UCSD-AML1 (cell line): ENCODE measurements at regions not wholly inside any gene's neighbourhood (a gene's known extent, or its start where the extent isn't known, plus 50 kb on each side); places are given as distances from the start of the nearest gene placed in this dataset.
"Not testable (repeated sequence)": the region's sequence is repeated elsewhere in the genome, so short reads cannot be mapped to it uniquely, and the experiment has no call there.

Source experiments
- DNase-seq: peaks from one replicate; lab custom pipeline; 2025; ENCODE audit not compliant: unreplicated experiment; lab: John Stamatoyannopoulos, UW

- DNase-seq: not testable (repeated sequence)
Observed at GRCh38 chr16:21514474-21514840, 84.9 kb upstream of the METTL9 start.

GRCh38 chr16:21516705-21517040 lies 82.7 kb upstream of the METTL9 start:
- DNase-seq: not testable (repeated sequence)

GRCh38 chr16:21517263-21517662 lies 82.1 kb upstream of the METTL9 start:
- not testable (repeated sequence) for DNase-seq

GRCh38 chr16:21519361-21520133 lies 79.8 kb upstream of the METTL9 start:
- DNase-seq: not testable (repeated sequence)

DNA sequence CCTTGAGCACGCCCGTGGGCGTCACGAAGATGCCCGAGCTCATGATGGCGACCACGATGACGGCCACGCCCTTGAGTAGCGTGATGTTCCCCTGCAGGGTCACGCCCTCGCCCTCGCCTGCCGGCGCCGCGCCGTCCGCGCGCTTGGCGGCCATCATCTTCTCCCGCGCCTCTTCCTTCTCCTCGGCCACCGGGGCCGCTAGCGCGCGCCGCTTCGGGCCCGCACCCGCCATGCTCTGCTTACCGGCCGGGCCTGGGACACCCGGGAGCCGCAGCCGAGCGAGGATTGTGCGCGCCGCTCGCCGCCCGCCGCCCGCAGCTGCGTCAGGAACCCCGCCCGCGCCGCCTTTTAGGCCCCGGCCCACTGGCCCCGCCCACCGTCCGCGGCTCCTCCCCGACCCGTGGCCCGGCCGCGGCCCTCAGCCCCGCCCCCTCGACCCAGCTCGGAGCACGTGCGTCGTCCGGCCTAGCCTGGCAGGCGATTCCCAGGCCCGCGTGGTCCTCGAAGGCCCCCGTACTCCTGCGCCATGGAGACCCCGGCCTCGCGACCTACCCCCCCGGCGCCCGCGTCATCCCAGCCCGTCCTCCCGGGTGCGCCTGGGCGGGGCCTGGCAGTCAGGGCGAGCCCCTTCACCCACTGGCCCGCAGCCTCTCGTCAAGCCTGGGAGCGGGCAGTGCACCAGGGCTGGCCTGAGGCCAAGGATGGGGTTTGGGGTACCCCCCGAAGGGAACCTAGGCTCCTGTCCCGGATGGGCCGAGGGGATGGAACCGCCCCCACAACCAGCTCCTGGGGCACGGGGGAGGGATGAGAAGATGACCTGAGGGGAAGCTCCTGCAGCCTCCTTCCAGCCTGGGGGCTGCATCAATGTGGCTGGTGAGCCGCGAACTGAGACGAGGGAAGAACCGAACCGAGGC lies 79.0 kb upstream of the METTL9 start:
- DNase-seq: peak; percentile 98

DNA sequence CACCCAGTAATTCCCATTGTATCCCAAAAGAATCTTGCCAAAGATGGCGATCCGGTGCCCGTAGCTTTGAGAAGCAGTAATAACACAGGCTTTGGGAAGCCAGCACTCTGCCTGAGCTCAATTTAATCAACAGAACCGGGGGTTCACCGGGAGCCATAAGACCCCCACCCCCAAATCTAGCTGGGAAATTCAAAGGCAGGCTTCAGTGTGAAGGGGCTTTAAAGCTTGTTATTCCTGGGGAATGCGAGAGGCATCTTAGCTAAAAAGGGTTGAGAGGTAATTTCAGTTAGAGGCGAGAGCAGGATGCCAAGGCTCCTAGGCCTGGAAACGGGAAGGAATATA lies 78.4 kb upstream of the METTL9 start:
- not testable (repeated sequence) for DNase-seq

DNA sequence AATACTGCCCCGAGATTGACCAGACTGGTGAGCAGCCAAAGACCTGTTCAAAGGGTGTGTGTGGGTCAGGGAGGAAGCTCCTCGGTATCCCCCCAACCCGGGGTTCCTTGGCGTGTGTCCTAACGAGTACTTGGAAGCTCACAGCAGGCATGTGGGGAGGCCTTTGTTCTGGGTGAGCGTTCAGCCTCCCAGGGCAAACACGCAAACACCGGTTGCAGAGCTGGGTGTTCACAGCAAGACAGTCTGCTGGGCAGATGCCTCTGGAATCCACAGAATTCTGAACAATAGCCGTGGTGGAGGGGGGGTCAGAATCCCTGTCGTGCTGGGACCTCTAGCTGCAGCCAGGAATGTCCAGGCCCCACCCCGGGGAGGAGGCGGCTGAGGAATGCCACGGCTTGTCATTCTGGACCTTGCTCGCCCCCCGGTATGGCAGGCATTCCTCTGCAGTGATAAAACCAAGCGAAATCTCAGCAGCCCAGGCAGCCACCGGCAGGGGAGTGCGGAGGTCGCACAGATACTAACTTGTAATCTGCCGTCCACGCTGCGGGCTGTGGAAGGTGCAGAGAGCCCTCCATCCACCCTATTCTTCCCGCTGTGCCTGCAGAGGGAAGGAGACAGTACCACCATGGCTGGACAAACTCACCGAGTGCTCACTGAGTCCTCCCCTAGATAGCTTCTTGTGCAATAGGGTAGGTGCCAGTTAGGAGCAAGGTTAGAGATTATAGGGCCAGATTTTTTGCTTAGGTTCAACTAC lies 77.8 kb upstream of the METTL9 start:
- DNase-seq: not testable (repeated sequence)

GRCh38 chr16:21522846-21523245 lies 76.5 kb upstream of the METTL9 start:
- DNase-seq: not testable (repeated sequence)

GRCh38 chr16:21523411-21524067 lies 75.8 kb upstream of the METTL9 start:
- no peak for DNase-seq

DNA sequence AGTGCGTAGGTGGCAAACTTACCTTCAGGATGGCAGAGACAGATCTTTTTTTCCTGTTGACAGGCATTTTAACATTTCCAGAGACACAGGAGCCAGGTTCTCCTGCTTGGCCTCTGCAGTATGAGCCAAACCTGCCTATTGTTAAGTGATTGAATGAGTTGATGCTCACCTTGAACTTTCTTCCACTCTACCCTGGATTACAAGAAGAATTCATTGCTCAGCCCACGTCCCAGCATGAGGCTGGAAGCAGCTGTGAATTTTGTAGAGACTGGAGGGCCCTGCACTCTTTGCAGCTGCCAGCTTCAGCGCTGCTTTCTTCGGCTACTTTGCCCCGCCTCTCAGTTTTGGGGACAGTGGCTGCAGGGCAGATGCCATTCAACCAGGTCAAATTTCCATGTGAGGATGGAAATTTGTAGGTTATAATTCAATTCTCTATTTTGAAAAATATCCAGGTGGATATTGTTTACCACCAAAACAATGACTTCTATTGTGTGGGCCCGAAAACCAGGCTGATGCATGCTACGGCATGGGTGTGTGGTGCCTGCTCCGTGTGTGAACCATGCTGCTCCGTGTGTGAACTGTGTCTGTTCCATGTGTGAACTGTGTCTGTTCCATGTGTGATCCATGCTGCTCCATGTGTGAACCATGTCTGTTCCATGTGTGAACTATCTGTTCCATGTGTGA lies 75.2 kb upstream of the METTL9 start:
- DNase-seq: no peak

DNA sequence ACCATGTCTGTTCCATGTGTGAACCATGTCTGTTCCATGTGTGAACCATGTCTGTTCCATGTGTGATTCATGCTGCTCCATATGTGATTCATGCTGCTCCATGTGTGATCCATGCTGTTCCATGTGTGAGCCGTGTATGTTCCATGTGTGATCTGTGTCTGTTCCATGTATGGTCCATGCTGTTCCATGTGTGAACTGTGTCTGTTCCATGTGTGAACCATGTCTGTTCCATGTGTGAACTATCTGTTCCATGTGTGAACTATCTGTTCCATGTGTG lies 74.7 kb upstream of the METTL9 start:
- DNase-seq: not testable (repeated sequence)

DNA sequence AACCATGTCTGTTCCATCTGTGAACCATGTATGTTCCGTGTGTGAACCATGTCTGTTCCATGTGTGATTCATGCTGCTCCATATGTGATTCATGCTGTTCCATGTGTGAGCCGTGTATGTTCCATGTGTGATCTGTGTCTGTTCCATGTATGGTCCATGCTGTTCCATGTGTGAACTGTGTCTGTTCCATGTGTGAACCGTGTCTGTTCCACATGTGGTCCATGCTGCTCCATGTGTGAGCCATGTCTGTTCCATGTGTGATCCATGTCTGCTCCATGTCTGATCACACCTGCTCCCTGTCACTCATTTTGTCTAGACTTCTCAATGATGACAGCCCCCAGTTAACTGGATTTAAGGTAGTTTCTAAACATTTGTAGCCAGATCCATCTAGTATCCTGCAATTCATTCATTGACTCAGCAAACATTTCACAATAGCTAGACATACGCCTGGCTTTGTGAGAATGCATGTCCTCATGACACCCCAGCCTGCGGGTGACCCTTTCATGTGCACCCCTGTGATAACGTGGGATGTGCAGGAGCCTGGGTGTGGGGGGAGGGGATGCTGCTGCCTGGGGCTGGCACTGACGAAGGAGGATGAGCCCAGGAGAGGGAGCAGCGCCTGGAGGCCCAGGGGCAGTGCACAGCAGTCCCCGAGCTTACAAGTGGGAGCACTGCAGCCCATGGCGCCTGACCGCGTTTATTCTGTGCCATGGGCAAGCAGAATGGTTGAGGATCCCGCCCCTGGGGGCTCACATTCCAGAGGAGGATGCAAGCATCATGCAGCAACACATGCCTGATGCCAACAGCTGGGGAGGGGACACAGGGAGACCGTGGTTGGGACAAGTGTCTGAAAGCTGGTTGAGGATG lies 74.1 kb upstream of the METTL9 start:
- peak; percentile 42 for DNase-seq

GRCh38 chr16:21525956-21526922 lies 73.1 kb upstream of the METTL9 start:
- DNase-seq: peak; percentile 42

GRCh38 chr16:21526923-21527807 lies 72.2 kb upstream of the METTL9 start:
- DNase-seq: no peak

GRCh38 chr16:21529060-21529658 lies 70.2 kb upstream of the METTL9 start:
- DNase-seq: not testable (repeated sequence)

- DNase-seq: not testable (repeated sequence)
Observed at GRCh38 chr16:21530729-21531383, 68.5 kb upstream of the METTL9 start.

DNA sequence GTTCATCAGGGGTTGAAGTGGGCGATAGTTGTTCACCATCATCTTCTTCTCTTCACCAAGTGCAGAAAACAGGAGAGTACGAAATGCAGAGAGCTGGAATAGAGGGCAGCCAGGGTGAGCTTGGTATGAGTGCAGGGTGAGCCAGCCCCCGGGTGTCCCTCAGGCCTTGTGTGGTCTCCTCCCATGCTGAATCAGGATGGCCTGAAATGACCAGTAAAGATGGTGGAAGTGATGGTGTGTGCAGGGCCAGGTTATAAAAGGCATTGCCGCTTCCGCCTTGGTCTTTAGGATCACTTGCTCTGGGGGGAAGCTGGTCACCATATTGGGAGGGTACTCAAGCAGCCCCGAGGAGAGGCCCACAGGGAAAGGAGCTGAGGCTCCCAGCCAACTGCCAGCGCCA lies 66.4 kb upstream of the METTL9 start:
- not testable (repeated sequence) for DNase-seq
